EH (cell line): ENCODE measurements at regions not wholly inside any gene's neighbourhood (a gene's known extent, or its start where the extent isn't known, plus 50 kb on each side); places are given as distances from the start of the nearest gene placed in this dataset.
"Not testable (repeated sequence)": the region's sequence is repeated elsewhere in the genome, so short reads cannot be mapped to it uniquely, and the experiment has no call there.

Experiments used
- DNase-seq: peaks from one replicate; pipeline ENCODE4 v3.0.0-alpha.2; 2015; ENCODE audit warnings: low read depth

DNA sequence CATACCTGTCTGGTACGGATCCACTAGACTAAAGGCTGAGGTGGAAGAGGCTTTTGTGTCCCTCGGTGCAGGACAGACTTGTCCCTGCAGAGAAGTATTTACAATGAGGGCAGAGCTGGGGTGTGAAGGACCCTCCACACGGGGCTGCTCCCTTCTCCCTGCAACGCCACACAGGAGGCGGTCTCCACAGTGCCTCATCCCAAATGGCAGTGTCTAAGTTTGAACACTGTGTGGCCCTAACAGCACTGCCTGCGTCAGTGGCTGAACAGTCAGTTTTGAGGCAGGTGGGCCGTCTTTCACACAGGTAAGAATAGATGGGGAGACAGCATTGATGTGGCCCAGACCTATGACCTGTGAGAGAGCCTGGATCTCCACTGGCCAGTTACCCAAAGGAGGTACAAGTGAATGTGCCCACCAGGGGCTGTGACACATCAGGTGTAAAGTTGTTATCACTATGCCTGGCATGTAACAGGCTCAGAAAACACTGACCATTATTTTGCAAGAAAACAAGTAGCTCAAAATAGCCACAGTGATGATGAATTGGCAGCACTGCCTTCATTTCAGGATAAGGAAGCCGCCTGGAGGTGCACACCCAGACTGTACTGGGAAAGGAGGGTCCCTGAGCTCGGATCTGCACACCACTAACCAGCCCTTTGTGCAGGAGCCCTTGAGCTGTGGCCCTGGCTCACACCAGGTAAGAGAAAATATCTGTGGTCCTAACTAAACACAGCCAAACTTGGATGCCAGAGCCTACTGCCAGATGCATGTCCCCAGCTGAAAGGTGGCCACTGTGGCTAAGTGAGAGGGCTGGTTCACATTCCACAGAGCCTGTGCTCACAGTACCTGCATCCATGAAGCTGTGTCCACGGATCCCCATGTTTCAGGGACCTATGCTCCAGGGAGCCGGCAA lies 246.7 kb downstream of the DLL1 start:
- DNase-seq = no peak

DNA sequence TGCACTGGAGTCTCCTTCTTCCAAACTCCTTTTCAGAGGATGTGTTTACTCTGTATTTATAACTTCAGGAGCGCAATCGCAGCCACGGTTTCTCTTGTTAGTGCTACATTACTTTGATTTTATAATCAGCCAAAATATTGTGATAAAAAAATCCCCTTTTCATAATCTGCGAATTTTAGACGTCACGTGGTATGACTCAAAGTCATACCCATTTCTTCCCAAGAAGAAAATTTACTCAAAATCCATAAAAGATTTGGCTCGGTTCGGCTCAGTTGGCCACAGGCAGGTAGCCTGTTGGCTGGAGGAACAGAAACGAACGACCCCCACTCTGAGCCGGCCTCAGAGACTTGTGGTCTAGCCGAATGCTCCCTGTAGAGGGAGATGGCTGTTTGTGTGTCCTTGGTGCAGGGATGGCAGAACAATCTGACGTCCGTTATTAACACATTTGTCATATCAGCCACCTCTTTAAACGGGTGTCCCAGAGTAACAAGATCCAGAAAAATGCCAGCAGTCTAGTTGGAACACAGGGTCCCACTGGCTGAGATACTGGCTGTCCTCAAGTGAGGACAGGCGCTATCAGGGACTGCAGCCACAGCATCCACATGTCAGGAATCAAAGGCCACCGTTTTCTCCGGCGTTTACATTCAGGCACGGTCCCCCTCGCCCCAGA lies 247.6 kb downstream of the DLL1 start:
- no peak for DNase-seq

DNA sequence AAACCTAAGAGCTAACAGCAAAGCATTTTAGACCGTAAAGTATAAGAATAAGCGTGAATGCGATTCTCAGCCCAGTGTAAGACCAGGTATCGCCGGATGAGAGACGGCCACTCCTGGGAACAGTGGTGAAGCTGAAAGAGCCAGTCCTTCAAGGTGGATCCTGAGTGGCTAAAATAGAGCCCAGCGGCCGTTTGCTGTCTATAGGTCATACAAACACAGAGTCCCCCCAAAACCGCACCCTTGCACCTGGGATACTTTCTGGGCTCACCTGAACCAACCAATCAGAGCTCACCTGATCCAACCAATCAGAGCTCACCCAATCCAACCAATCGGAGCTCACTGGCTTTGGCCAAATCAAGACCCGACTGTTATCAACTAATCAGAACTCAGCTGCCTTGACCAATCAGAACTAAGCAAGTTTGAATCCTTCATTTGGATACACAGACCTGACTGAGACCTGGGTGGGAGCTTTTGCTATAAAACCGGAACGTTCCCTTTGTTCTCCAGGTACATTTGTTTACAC lies 248.2 kb downstream of the DLL1 start:
- DNase-seq = no peak

GRCh38 chr6:170042123-170042522 lies 248.8 kb downstream of the DLL1 start:
- no peak for DNase-seq

DNA sequence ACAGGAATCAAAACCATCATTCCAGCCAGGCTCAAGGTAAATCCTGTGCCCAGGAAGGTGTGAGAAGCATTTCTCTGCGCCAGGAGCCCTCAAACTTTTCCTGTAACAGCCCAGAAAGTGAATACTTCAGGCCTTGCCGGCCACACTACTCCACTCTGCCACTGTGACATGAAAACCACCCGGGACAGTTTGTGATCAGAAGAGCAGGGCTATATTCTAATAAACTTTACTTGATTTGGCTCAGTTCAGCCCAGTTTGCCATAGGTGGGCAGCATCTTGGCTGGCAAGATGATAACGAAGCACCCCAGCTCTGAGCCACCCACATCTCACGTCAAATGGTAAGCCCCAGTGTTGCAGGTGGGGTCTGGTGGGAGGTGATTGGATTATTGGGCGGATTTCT lies 249.4 kb downstream of the DLL1 start:
- no peak for DNase-seq

DNA sequence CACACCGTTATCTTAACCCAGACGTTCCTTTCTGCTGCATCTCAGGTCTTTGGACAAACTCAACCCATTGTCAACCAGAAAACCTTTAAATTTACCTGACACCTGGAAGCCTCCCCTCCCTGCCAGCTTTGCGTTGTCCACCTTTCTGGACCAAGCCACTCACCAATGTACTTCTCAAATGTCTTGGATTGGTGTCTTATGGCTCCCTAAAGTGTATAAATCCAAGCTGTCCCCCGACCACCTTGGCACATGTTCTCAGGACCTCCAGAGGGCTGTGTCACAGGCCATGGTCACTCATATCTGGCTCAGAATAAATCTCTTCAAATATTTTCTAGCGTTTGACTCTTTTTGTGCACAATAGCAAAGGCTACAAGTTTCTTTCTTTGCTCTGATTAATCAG lies 250.0 kb downstream of the DLL1 start:
- DNase-seq = no peak

GRCh38 chr6:170040115-170040500 lies 250.8 kb downstream of the DLL1 start:
- DNase-seq = no peak

DNA sequence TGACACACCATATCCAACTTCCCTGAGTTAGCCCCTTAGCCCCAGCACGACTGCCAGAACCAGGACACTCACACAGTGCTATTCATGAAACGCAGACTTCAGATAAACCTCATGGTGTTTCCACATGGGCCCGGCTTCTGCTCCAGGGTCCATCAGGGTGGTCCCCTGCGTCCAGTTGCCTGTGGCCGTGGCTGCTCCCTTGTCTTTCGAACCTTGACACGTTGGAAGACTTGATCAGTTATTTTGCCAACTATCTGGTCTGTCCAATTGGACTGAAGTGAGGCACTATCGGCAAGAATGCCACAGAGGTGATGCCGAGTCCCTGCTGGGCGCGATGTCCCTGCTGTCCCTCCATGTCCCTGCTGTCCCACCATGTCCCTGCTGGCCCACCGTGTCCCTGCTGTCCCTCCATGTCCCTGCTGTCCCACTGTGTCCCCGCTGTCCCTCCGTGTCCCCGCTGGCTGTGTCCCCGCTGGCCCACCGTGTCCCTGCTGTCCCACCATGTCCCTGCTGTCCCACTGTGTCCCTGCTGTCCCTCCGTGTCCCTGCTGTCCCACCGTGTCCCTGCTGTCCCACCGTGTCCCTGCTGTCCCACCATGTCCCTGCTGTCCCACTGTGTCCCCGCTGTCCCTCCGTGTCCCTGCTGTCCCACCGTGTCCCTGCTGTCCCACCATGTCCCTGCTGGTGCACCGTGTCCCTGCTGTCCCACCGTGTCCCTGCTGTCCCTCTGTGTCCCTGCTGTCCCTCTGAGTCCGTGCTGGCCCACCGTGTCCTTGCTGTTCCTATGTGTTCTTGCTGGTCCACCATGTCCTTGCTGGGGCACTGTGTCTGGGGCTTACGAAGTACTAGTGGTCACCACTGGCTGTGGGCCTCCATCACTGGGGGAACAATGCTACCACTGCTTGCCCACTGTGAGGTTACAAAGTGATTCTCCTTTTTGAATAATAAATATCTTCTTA lies 251.4 kb downstream of the DLL1 start:
- no peak for DNase-seq

GRCh38 chr6:170038708-170039107 lies 252.2 kb downstream of the DLL1 start:
- DNase-seq = no peak

DNA sequence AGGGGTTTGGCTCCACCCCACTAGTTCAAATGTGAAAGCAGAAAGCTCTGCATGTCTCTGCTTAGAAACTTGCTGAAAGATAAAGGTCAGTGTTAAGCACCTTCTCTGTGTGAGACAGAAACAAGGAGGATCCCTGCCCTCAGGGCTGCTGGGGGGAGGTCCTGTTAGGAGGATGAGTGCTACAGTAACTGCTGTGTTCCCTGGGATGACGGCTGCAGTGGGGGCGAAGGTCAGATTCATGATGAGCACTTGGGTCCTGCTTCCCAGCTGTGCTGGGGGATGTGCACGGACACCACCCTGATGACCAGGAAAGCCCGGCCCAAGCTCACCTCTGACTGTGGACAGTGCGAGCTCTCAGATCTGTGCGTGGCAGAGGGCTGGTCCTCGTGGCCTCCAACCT lies 252.6 kb downstream of the DLL1 start:
- DNase-seq = no peak

DNA sequence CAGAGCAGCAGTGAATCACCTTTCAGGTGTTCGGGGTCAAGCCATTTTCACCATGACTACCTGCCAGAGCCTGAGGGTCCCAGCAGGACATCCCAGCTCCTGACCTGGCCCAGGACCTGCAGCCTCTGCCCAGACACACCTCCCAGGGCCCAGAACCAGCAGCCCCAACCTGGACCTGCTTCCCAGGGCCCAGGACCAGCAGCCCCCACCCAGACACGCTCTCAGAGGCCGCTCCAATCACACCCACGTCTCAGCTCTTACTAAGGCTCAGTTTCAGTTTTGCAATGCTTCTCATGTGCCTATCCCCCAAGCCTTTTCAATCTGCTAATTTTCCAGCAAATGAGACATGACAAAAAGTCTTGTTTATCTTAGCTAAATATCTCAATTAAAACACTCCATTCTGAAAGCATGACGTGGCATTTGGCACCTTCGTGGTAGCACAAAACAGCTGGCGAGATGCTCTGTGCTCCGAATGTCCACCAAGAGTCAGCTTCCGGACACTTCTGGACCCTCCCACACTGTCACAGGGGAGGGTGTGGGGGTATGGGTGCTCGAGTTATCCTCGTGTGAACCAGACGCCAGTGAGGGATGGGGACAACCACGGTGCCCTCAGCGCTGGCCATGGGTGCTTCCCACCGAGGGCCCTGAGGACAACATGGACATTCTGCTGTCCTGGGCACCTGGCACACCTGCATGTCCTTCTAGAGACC lies 253.2 kb downstream of the DLL1 start:
- DNase-seq = no peak

DNA sequence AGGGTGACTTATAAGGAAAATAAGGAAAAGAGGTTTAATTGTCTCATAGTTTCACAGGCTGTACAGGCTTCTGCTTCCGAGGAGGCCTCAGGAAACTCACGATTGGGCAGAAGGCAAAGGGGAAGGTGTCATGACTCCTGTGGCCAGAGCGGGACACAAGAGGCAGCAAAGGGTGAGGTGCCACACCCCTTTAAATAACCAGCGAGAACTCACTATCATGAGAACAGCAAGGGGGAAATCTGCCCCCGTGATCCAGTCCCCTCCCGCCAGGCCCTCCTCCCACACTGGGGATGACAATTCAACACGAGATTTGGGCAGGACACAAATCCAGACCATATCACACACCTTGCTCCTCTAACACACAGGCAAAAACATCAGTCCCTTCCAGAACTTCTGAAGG lies 254.0 kb downstream of the DLL1 start:
- no peak for DNase-seq

DNA sequence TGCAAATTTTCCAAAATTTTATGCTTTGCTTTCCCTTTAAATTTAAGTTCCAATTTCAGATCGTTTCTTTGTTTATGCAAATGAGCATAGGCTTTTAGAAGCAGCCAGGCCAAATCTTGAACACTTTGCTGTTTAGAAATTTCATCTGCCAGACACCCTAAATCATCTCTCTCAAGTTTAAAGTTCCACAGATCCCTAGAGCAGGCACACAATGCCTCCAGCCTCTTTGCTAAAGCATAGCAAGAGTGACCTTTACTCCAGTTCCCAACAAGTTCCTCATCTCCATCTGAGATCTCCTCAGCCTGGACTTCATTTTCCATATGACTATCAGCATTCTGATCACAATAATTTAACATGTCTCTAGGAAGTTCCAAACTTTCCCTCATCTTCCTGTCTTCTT lies 254.5 kb downstream of the DLL1 start:
- DNase-seq = not testable (repeated sequence)

DNA sequence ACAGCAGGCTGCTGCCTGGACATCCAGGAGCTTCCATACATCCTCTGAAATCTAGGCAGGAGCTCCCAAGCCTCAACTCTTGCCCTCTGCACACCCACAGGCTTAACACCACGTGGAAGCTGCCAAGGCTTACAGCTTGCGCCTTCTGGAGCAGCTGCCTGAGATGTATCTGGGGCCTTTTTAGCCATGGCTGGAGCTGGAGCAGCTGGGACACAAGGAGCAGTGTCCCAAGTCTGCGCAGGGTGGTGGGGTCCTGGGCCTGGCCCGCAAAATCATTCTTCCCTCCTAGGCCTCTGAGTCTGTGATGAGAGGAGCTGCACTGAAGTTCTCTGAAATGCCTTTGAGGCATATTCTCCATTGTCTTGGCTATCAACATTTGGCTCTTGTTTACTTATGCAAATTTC lies 255.0 kb downstream of the DLL1 start:
- no peak for DNase-seq

DNA sequence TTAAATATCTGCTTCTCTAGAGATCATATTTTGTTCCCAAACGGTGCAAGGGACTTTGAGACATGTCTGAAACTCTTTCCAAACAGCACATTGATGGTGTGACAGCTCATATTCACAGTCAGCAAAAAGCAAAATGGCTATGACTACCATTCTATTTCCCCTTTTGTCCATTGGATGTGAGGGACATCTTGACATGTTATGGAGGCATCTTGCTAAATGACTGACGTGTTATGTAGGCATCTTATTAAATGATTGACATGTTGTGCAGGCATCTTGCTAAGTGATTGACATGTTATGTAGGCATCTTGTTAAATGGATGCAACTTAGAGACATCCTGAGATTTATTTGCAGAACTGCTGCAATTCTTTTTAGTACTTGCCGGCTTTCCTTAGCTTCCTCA lies 255.8 kb downstream of the DLL1 start:
- no peak for DNase-seq

- DNase-seq = no peak
Measured at GRCh38 chr6:170034294-170034693, 256.6 kb downstream of the DLL1 start.

DNA sequence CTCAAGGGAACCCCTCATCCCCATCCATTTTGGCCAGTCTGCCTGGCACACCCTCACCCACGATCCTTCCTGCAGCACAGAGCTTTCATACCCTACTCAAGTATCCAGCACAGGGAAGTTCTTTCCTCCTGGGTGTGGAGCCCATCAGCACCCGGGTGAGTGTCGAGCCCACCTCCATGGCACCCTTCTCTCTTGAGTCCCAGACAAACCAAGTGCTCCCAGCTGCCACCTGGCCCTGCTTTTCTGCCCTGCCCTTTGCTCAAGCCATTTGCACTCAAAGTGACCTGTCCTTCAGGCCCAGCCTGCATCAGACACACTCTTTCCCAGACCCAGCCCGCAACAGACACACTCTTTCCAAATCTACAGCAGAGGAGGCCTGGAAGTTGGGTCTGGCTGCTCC lies 257.2 kb downstream of the DLL1 start:
- no peak for DNase-seq

GRCh38 chr6:170032706-170033309 lies 258.1 kb downstream of the DLL1 start:
- DNase-seq = no peak

DNA sequence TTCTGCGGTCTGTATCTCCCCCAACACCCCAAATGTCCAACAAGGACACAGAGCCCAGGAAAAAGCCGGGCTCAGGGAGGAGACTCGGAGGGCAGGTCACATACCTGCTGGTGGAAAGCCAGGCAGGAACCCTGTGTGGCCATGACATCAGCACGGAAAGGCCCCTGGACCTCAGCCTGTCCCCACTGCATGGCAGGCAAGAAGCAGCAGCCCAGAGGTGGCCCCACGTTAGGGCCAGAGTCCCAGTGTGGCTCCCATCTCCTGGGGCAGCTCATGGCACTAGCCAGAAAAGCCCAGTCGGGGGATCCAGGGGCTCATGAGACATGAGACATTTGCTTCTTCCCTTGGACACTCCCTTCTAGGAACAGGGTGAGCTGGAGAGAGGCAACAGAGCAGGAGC lies 258.7 kb downstream of the DLL1 start:
- no peak for DNase-seq

DNA sequence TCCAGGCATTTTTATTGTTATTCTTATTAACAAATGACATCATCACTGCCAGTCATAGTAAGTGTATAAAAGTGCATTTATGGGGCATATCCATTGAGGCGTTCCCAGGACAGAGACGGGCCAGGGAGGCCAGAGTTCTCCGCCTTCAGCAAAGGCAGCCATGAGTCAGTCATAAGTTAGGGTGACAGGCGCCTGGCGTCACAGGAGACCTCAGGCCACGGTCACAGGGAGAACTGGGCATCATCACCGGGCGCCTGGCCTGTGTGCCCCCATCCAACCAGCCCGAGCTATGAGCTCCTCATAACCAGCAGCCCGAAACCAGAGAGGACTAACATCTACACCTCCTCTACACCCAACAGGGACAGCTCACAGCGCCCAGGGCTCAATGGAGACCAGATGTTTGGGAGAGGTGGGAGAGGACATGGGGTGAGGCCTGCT lies 259.2 kb downstream of the DLL1 start:
- no peak for DNase-seq

- no peak for DNase-seq
Measured at GRCh38 chr6:170030821-170031471, 259.9 kb downstream of the DLL1 start.
